Naive B cell (primary cell): ENCODE measurements at regions not wholly inside any gene's neighbourhood (a gene's known extent, or its start where the extent isn't known, plus 50 kb on each side); places are given as distances from the start of the nearest gene placed in this dataset.

Source experiments
- ATAC-seq, 2 donors: fragments of 150-1000 bp; cut with Tn5 transposase; 2 replicates each; pipeline ENCODE4 v1.10.0; 2021; ENCODE audit warnings: low read depth in 2 of 2, mild to moderate bottlenecking in 2 of 2, moderate library complexity in 2 of 2
- DNase-seq: peaks from one replicate; pipeline ENCODE4 v3.0.0; 2022
- H3K27ac Mint-ChIP-seq, 6 donors: one replicate each; pipeline ENCODE4 v1.8.0; 2020 to 2022; ENCODE audit warnings: mild to moderate bottlenecking in 6 of 6, mixed read lengths in 6 of 6, moderate library complexity in 5 of 6, inconsistent platforms in 2 of 6
- H3K27me3 Mint-ChIP-seq, 3 donors: one replicate each; pipeline ENCODE4 v1.8.0; 2021 to 2022; ENCODE audit warnings: mixed read lengths in 3 of 3, mild to moderate bottlenecking in 1 of 3
- H3K36me3 Mint-ChIP-seq, 2 donors: one replicate each; pipeline ENCODE4 v1.8.0; 2020 to 2022; ENCODE audit warnings: mixed read lengths in 2 of 2, inconsistent platforms in 1 of 2, mild to moderate bottlenecking in 1 of 2
- H3K4me1 Mint-ChIP-seq, 3 donors: one replicate each; pipeline ENCODE4 v1.8.0; 2020 to 2022; ENCODE audit warnings: mixed read lengths in 3 of 3, inconsistent platforms in 1 of 3, mild to moderate bottlenecking in 1 of 3, moderate library complexity in 1 of 3
- H3K4me3 Mint-ChIP-seq, 8 donors: one replicate each; pipeline ENCODE4 v1.8.0; 2020 to 2022; ENCODE audit warnings: mild to moderate bottlenecking in 8 of 8, mixed read lengths in 8 of 8, moderate library complexity in 8 of 8, inconsistent platforms in 2 of 8
- H3K9me3 Mint-ChIP-seq, 7 donors: one replicate each; pipeline ENCODE4 v1.8.0; 2020 to 2022; ENCODE audit warnings: mixed read lengths in 7 of 7, mild to moderate bottlenecking in 5 of 7, inconsistent platforms in 2 of 7, moderate library complexity in 1 of 7

DNA sequence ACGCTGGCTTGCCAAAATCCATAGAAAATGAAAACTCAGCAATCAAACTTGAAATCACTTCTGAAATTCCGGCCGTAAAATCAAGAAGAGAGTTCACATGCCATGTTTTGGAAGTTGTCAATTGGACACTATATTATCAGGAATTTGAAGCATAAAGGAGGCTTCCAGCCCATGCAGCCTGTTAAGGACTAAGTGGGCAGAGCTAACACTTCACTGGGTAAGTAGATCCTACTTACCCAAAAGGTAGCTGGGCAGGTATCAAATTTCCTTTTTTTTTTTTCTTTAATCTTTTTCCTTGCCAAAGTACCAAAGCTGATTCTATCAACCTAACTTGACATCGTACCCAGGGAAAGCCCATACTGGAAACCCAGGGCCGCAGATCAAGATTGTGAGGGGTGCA is 71.5 kb upstream of the ARHGAP5 start:
- no peak overlapping the region for H3K4me3 Mint-ChIP-seq
- ATAC-seq: no peak
- H3K9me3 Mint-ChIP-seq: no peaks in the 10 kb centered on the region
- peaks cover 5 to 14% (median 6%) of the 10 kb centered on the region in 3 donors for H3K27me3 Mint-ChIP-seq
- H3K27ac Mint-ChIP-seq: no peak overlapping the region
- DNase-seq: no peak
- H3K36me3 Mint-ChIP-seq: no peaks in the 10 kb centered on the region
- peaks cover 6 to 11% (median 7%) of the 10 kb centered on the region in 3 donors for H3K4me1 Mint-ChIP-seq

DNA sequence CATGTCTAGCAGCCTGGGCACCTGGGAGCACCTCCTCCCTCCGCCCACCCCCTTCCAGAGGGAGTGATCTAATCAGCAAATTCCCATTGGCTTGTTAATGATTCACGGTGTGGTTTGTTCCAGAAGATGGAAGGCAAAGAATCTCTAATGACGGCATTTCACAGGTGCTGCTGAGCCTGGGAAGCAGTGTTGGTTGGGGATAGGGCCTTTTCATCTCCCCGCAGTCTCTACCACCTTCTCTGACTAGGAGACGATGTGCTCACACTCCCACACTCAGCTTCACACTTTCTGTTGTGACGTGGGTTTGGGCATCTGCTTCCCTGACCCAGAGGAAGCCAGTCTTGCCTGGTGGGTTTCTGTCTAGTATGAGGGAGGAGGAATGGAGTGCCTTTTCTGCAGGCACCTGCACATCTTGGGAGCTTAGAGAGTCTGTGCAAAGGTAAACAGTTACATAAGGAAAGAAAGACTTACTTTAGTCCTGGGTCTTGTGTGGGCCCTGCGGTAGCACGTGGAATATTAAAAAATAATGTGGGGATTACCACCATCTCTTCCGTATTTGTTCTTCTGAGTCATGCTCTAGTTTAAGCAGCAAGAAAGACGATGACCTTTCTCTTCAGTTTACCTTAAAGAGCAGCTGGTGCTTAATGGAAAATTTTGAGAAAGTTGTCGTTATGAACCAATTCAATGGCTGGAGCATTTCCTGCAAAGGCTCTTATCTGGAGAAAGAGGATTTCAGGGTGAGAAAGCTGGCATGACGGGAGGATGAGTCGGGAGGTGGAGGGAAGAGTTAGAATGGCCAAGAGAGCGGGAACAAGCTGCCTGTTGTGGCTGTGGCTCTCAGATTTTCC is 70.6 kb upstream of the ARHGAP5 start:
- Mint-ChIP-seq H3K9me3 (no peaks in the 10 kb centered on the region), H3K36me3 (no peaks in the 10 kb centered on the region), H3K4me3 (no peak overlapping the region), H3K27ac (peak overlapping the region in 2 of 6 donors; percentile 6 to 52), H3K27me3 (peaks cover 5 to 14% (median 6%) of the 10 kb centered on the region in 3 donors), H3K4me1 (peaks cover 6 to 11% (median 7%) of the 10 kb centered on the region in 3 donors)
- DNase-seq (no peak), ATAC-seq (no peak)

DNA sequence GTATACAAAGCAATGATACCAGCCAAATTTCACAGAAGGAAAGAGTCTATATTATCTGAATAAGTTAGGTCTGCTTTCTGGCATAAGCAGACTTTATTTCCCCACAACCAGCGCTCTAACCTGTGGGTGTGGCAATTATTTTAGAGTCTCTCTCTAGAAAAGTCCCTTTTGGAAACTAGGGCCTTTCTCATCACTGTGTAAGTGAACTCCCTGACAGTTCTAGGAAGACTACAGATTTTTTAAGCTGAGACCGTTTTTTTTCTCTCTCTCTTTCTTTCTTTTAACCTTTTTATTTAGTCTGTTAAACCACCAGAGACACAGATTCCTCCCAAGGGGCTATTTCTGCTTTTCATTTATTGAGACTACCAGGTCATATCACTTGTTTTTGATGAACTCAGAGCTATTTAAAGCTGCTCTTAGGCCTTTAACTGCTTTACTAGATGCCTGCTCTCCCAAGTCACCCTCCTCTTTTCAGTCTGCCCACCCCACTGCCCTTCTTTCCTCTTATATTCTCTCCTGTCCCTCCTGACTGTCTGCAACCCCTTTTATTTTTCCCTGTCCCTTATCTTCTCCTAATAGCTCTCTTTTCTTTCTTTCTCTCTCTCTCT is 69.2 kb upstream of the ARHGAP5 start:
- peaks cover 6 to 11% (median 7%) of the 10 kb centered on the region in 3 donors for H3K4me1 Mint-ChIP-seq
- ATAC-seq: peak in 1 of 2 donors; percentile 25
- H3K27me3 Mint-ChIP-seq: peaks cover under 1 to 13% (median 3%) of the 10 kb centered on the region in 3 donors
- H3K9me3 Mint-ChIP-seq: no peaks in the 10 kb centered on the region
- peak overlapping the region in 4 of 6 donors; percentile 14 to 89 (median 86) for H3K27ac Mint-ChIP-seq
- H3K36me3 Mint-ChIP-seq: no peaks in the 10 kb centered on the region
- no peak overlapping the region for H3K4me3 Mint-ChIP-seq
- DNase-seq: no peak

GRCh38 chr14:32008602-32009193 is 68.4 kb upstream of the ARHGAP5 start:
- H3K4me3 Mint-ChIP-seq: no peak overlapping the region
- ATAC-seq: no peak
- no peaks in the 10 kb centered on the region for H3K9me3 Mint-ChIP-seq
- H3K4me1 Mint-ChIP-seq: peaks cover 6 to 11% (median 7%) of the 10 kb centered on the region in 3 donors
- no peak for DNase-seq
- H3K27ac Mint-ChIP-seq: peak overlapping the region in 3 of 6 donors; percentile 14 to 88 (median 24)
- H3K36me3 Mint-ChIP-seq: no peaks in the 10 kb centered on the region
- H3K27me3 Mint-ChIP-seq: peaks cover 0 to 16% (median 5%) of the 10 kb centered on the region in 3 donors

DNA sequence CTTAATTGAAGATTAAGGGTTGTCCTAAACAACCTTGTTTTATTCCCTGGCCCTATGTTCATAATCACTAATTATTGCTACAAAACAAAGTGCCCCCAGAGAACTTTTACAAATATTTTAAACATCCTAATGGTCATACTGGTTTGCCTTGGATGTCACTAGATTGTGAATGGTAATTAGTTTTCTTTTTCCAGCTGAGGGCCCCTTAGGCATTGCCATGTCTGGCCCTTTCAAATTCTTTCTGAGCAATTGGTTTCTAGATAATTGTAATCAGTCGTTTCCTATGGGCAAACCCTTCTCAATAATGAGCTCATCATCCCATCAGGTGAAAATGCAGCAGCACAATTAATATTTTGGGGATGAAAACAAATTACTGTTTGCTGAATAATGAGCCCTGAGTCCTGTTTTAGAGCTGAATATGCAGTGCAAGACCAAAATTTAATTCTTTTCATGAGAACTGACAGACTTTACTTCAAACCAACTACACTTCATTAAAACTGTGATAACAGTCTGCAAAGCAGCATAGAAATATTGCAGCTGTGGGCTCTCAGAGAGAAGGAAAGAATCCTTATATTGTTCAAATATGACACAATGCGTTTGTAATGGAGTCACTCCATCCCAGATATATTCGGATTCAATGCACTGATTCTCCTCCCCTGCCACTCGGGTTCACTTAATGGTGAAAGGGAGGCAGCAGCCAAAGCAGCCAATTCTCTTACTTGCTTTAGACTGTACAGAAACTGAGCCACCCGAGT is 67.7 kb upstream of the ARHGAP5 start:
- Mint-ChIP-seq H3K27me3 (peaks cover 0 to 14% (median 5%) of the 10 kb centered on the region in 3 donors), H3K27ac (peak overlapping the region in 1 of 6 donors; percentile 88), H3K4me1 (peaks cover 6 to 11% (median 7%) of the 10 kb centered on the region in 3 donors), H3K9me3 (no peaks in the 10 kb centered on the region), H3K36me3 (no peaks in the 10 kb centered on the region), H3K4me3 (no peak overlapping the region)
- DNase-seq: no peak
- no peak for ATAC-seq

DNA sequence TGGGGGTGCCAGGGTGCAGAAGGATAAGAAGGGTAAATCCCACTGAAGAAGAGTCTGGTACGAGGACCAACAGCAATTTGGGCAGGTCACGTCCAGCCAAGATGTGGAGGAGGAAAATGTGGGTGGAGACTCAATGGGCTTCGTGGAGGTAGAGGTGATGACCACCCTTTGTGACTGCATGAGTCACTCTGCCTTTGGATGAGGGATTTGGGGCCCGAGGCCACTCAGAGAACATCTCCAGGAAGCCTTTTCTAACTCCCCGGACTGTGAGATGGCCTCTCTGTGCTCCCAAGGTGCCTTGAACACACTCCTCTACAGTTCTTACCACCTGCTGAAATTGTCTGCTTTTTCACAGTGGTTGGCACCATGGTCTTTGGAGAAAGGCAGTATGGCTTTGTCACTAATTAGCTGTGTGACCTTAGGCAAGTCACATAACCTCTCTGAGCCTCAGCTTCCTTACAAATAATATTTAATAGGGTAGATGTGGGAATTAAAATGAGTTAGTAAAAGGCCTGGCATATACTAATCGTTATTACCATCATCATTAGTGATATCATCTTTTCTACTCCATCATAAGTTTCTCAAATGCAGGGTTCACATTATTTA is 67.0 kb upstream of the ARHGAP5 start:
- DNase-seq (no peak), ATAC-seq (no peak)
- Mint-ChIP-seq H3K27ac (no peak overlapping the region), H3K4me1 (peaks cover 6 to 11% (median 7%) of the 10 kb centered on the region in 3 donors), H3K27me3 (peaks cover 0 to 8% (median 5%) of the 10 kb centered on the region in 3 donors), H3K9me3 (no peaks in the 10 kb centered on the region), H3K36me3 (no peaks in the 10 kb centered on the region), H3K4me3 (no peak overlapping the region)

- peaks cover 6 to 11% (median 7%) of the 10 kb centered on the region in 3 donors for H3K4me1 Mint-ChIP-seq
- H3K4me3 Mint-ChIP-seq: no peak overlapping the region
- peaks cover 0 to 8% (median 5%) of the 10 kb centered on the region in 3 donors for H3K27me3 Mint-ChIP-seq
- no peak for DNase-seq
- H3K9me3 Mint-ChIP-seq: no peaks in the 10 kb centered on the region
- H3K27ac Mint-ChIP-seq: no peak overlapping the region
- no peak for ATAC-seq
- H3K36me3 Mint-ChIP-seq: no peaks in the 10 kb centered on the region
These were observed 66.4 kb upstream of the ARHGAP5 start for GRCh38 chr14:32010604-32011125.

DNA sequence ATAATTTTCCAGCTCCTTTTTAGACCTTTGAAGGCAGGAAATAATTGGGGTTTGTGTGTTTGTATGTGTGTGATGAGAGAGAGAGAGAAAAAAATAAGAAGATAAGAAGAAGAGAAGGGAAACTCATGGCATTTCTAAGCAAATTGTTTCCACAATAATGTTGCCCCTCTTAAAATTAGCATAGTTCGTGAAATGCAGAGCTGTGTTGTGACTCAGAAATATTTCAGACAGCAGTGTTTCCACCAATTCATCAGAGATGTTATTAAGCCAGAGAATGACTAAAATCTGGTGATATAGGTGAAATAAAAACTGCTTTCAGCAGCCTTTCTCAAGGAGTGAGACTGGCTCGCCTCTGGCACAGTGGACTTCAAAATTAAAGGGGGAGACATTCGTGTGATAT is 65.9 kb upstream of the ARHGAP5 start:
- Mint-ChIP-seq H3K27ac (no peak overlapping the region), H3K4me1 (peaks cover 6 to 11% (median 7%) of the 10 kb centered on the region in 3 donors), H3K27me3 (peaks cover 0 to 8% (median 5%) of the 10 kb centered on the region in 3 donors), H3K36me3 (no peaks in the 10 kb centered on the region), H3K4me3 (no peak overlapping the region), H3K9me3 (no peaks in the 10 kb centered on the region)
- ATAC-seq: no peak
- DNase-seq: no peak

DNA sequence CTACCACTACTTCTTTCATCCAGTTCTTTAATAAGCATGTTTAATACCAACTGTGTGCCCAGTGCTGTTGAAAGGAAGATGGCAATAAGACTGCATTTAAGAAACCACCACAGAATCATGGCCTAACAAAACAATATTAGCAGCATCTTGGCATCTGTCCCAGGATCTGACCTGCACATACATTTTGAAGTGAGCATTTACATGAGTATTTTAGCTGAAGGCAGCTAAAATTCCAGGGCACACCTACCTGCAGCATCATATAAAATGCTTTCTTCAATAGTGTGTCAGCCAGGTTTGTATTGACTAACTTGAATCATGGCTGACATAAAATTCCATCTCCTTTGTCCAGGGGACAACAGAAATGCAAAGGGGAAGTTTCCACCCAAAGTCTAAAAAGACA is 65.0 kb upstream of the ARHGAP5 start:
- no peak for ATAC-seq
- no peak overlapping the region for H3K4me3 Mint-ChIP-seq
- no peaks in the 10 kb centered on the region for H3K36me3 Mint-ChIP-seq

GRCh38 chr14:32012571-32012970 is 64.5 kb upstream of the ARHGAP5 start:
- peaks cover 0 to 8% (median 5%) of the 10 kb centered on the region in 3 donors for H3K27me3 Mint-ChIP-seq
- DNase-seq (no peak), ATAC-seq (no peak)
- H3K4me3 Mint-ChIP-seq: no peak overlapping the region
- H3K4me1 Mint-ChIP-seq: peaks cover 6 to 10% (median 7%) of the 10 kb centered on the region in 3 donors
- no peaks in the 10 kb centered on the region for H3K36me3 Mint-ChIP-seq
- no peaks in the 10 kb centered on the region for H3K9me3 Mint-ChIP-seq
- peak overlapping the region in 2 of 6 donors; percentile 26 to 39 for H3K27ac Mint-ChIP-seq

More for the DNA sequence above, 65.0 kb upstream of the ARHGAP5 start:
- Mint-ChIP-seq H3K27me3 (peaks cover 0 to 8% (median 5%) of the 10 kb centered on the region in 3 donors), H3K4me1 (peaks cover 6 to 11% (median 7%) of the 10 kb centered on the region in 3 donors), H3K9me3 (no peaks in the 10 kb centered on the region), H3K27ac (no peak overlapping the region)
- no peak for DNase-seq

- Mint-ChIP-seq H3K9me3 (no peaks in the 10 kb centered on the region), H3K4me1 (peaks cover 3 to 5% (median 4%) of the 10 kb centered on the region in 3 donors), H3K4me3 (no peak overlapping the region), H3K27ac (no peak overlapping the region), H3K27me3 (peaks cover 0 to 8% (median 5%) of the 10 kb centered on the region in 3 donors), H3K36me3 (no peaks in the 10 kb centered on the region)
- DNase-seq (no peak), ATAC-seq (no peak)
These were observed 64.0 kb upstream of the ARHGAP5 start for GRCh38 chr14:32013083-32013482.

GRCh38 chr14:32014057-32014456 is 63.0 kb upstream of the ARHGAP5 start:
- Mint-ChIP-seq H3K4me1 (no peaks in the 10 kb centered on the region), H3K9me3 (no peaks in the 10 kb centered on the region), H3K36me3 (no peaks in the 10 kb centered on the region), H3K27me3 (peaks cover 0 to 8% (median 5%) of the 10 kb centered on the region in 3 donors), H3K27ac (no peak overlapping the region), H3K4me3 (no peak overlapping the region)
- DNase-seq: no peak
- no peak for ATAC-seq
